Panc1 (cell line): ENCODE measurements at regions not wholly inside any gene's neighbourhood (a gene's known extent, or its start where the extent isn't known, plus 50 kb on each side); places are given as distances from the start of the nearest gene placed in this dataset.

Experiments used
- ATAC-seq: fragments of 200-7000 bp; cut with Tn5 transposase; 2 replicates; pipeline ENCODE4 v1.9.1; 2020; ENCODE audit warnings: mild to moderate bottlenecking, moderate library complexity
- BruUV-seq: library from RNA; stranded (reverse); fragments of 400-500 nt; replicated peaks from 2 replicates; lab custom pipeline; 2021; lab: Mats Ljungman, UMichigan
- CTCF ChIA-PET: fragments of 300-600 bp; sonication (Branson Sonifier 250); formaldehyde crosslinking; loops from one replicate; lab custom pipeline; 2022; ENCODE audit warnings: antibody characterized with exemption; lab: Charles Lee
- POLR2A ChIA-PET: fragments of 300-600 bp; sonication (Branson Sonifier 250); formaldehyde crosslinking; loops from one replicate; lab custom pipeline; 2022; ENCODE audit warnings: antibody characterized with exemption; lab: Charles Lee
- DNase-seq: peaks from one replicate; pipeline ENCODE4 v3.0.0-alpha.2; 2010; ENCODE audit warnings: low read depth, low spot score
- H3K27ac ChIP-seq: 2 replicates; pipeline ENCODE4 v1.5.1; 2011; ENCODE audit warnings: mild to moderate bottlenecking, low read length, inconsistent platforms
- H3K27me3 ChIP-seq: fragments of 200-500 bp; sonication (Bioruptor generic); 2 replicates; pipeline ENCODE4 v1.6.0; 2014; ENCODE audit warnings: low read length, inconsistent platforms; ENCODE audit not compliant: control insufficient read depth, insufficient read depth
- H3K36me3 ChIP-seq: fragments of 200-500 bp; sonication (Bioruptor generic); 2 replicates; pipeline ENCODE4 v1.5.1; 2014; ENCODE audit warnings: inconsistent platforms, mild to moderate bottlenecking, low read length, moderate library complexity; ENCODE audit not compliant: control insufficient read depth, insufficient read depth
- H3K4me1 ChIP-seq: 2 replicates; pipeline ENCODE4 v1.5.1; 2011; ENCODE audit warnings: inconsistent platforms, mild to moderate bottlenecking, low read length, moderate library complexity; ENCODE audit not compliant: control insufficient read depth, insufficient read depth
- H3K4me3 ChIP-seq, 2 experiments: 2 replicates each; pipeline ENCODE4 v1.5.1; 2011 to 2012; ENCODE audit warnings: low read depth in 2 of 2, low read length in 2 of 2, mild to moderate bottlenecking in 2 of 2, inconsistent platforms in 1 of 2, moderate library complexity in 1 of 2
- H3K9me3 ChIP-seq: fragments of 200-500 bp; sonication (Bioruptor generic); 2 replicates; pipeline ENCODE4 v1.5.1; 2014; ENCODE audit warnings: low read depth, mild to moderate bottlenecking, inconsistent platforms, low read length, moderate library complexity; ENCODE audit not compliant: control insufficient read depth, insufficient read depth
- CTCF ChIP-seq: fragments of 450-650 bp; IDR thresholded peaks from 2 replicates; pipeline ENCODE4 v1.5.1; 2017; ENCODE audit warnings: mild to moderate bottlenecking
- POLR2AphosphoS5 ChIP-seq: IDR thresholded peaks from 2 replicates; pipeline ENCODE4 v1.6.1; 2012; ENCODE audit warnings: mild to moderate bottlenecking, low read depth, low read length, moderate library complexity
- REST ChIP-seq, 2 experiments: IDR thresholded peaks; 2 replicates each; pipeline ENCODE4 v1.6.1; 2011 to 2012; ENCODE audit warnings: low read depth in 2 of 2, control low read depth in 1 of 2, low read length in 1 of 2, mild to moderate bottlenecking in 1 of 2, moderate library complexity in 1 of 2; ENCODE audit not compliant: insufficient read depth in 1 of 2
- SIN3A ChIP-seq: IDR thresholded peaks from 2 replicates; pipeline ENCODE4 v1.6.1; 2012; ENCODE audit warnings: low read depth, mild to moderate bottlenecking, low read length, moderate library complexity, borderline replicate concordance; ENCODE audit not compliant: insufficient read depth
- TCF7L2 ChIP-seq: IDR thresholded peaks from 2 replicates; pipeline ENCODE4 v1.6.1; 2011; ENCODE audit warnings: mild to moderate bottlenecking, low read depth, low read length, inconsistent platforms
- in situ Hi-C: cut with HindIII; loops from 2 replicates; pipeline ENCODE4 v1.10.0; 2016; ENCODE audit warnings: low sequenced_read_pairs, low pct_unique_long_range_greater_than_20kb
- intact Hi-C: fragments of 100-400 bp; cut with micrococcal nuclease; formaldehyde crosslinking; loops from one replicate; pipeline ENCODE4 v1.10.0; 2022; ENCODE audit not compliant: unreplicated experiment

- H3K9me3 ChIP-seq, result no peaks in the 10 kb centered on the region
- H3K36me3 ChIP-seq, result no peaks in the 10 kb centered on the region
- H3K4me3 ChIP-seq, result no peak overlapping the region
- H3K4me1 ChIP-seq, result no peaks in the 10 kb centered on the region
- intact Hi-C loops (no loop called here), in situ Hi-C loops (no loop called here)
- ChIA-PET CTCF (no interaction called here), POLR2A (no interaction called here)
- no peak overlapping the region for H3K27ac ChIP-seq
- DNase-seq (no peak), ATAC-seq (no peak)
- no TSS peak for BruUV-seq
- TF ChIP-seq CTCF (no peak), SIN3A (no peak), TCF7L2 (no peak), POLR2AphosphoS5 (no peak), REST (IDR thresholded peaks at IDR 0.05; ENCODE audit: insufficient read depth in 1 of 2, low read depth in 2 of 2, low read length in 1 of 2) (no peak)
- H3K27me3 ChIP-seq, result no peaks in the 10 kb centered on the region
Observed at GRCh38 chr3:3552761-3553160, 246.5 kb upstream of the LRRN1 start.

GRCh38 chr3:3551981-3552380 lies 247.2 kb upstream of the LRRN1 start:
- BruUV-seq, result no TSS peak
- intact Hi-C loops (no loop called here), in situ Hi-C loops (no loop called here)
- ChIA-PET POLR2A (no interaction called here), CTCF (no interaction called here)
- DNase-seq (no peak), ATAC-seq (no peak)
- no peaks in the 10 kb centered on the region for H3K9me3 ChIP-seq
- H3K27ac ChIP-seq, result no peak overlapping the region
- no peak for TF ChIP-seq CTCF
- no peaks in the 10 kb centered on the region for H3K4me1 ChIP-seq
- no peaks in the 10 kb centered on the region for H3K27me3 ChIP-seq
- no peak overlapping the region for H3K4me3 ChIP-seq
- H3K36me3 ChIP-seq, result no peaks in the 10 kb centered on the region

GRCh38 chr3:3545360-3545759 lies 253.9 kb upstream of the LRRN1 start:
- ChIA-PET CTCF (no interaction called here), POLR2A (no interaction called here)
- in situ Hi-C loops, result no loop called here
- DNase-seq (no peak), ATAC-seq (no peak)
- H3K27me3 ChIP-seq, result no peaks in the 10 kb centered on the region
- no TSS peak for BruUV-seq
- no peak overlapping the region for H3K27ac ChIP-seq
- intact Hi-C loops, result no loop called here
- H3K4me3 ChIP-seq, result no peak overlapping the region
- H3K4me1 ChIP-seq, result no peaks in the 10 kb centered on the region
- TF ChIP-seq CTCF, result no peak
- no peak for TF ChIP-seq REST (IDR thresholded peaks at IDR 0.05; ENCODE audit: insufficient read depth in 1 of 2, low read depth in 2 of 2, low read length in 1 of 2)
- no peak for TF ChIP-seq SIN3A
- no peak for TF ChIP-seq POLR2AphosphoS5
- no peak for TF ChIP-seq TCF7L2
- H3K36me3 ChIP-seq, result no peaks in the 10 kb centered on the region
- H3K9me3 ChIP-seq, result no peaks in the 10 kb centered on the region
